Ramos (cell line): ENCODE measurements at regions not wholly inside any gene's neighbourhood (a gene's known extent, or its start where the extent isn't known, plus 50 kb on each side); places are given as distances from the start of the nearest gene placed in this dataset.

Experiments used
- in situ Hi-C: fragments of 300-500 bp; cut with MboI; formaldehyde crosslinking; loops from one replicate; pipeline ENCODE4 v1.14.3; 2022; ENCODE audit warnings: low sequenced_read_pairs; ENCODE audit not compliant: unreplicated experiment

GRCh38 chr10:9596368-9596920 lies 1421.2 kb upstream of the CELF2 start:
- in situ Hi-C loops = no loop called here

DNA sequence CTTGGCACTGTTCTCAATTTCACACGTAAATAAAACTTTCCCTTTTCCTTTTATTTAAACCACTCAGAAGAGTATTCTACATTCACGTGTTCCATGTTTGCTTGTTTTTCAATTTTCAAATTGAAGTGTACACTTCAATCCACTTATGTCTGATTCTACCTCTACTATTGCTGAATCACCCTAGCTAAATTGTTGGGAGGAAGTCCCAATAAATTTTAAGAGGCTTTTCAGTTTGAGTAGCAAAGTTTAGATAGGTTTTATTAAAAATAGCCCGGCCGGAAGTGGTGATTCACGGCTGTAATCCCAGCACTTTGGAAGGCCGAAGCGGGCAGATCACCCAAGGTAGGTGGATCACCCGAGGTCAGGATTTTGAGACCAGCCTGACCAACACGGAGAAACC lies 1414.7 kb upstream of the CELF2 start:
- in situ Hi-C loops = no loop called here

- in situ Hi-C loops = no loop called here
These were observed 1413.7 kb upstream of the CELF2 start for GRCh38 chr10:9603972-9604371.

DNA sequence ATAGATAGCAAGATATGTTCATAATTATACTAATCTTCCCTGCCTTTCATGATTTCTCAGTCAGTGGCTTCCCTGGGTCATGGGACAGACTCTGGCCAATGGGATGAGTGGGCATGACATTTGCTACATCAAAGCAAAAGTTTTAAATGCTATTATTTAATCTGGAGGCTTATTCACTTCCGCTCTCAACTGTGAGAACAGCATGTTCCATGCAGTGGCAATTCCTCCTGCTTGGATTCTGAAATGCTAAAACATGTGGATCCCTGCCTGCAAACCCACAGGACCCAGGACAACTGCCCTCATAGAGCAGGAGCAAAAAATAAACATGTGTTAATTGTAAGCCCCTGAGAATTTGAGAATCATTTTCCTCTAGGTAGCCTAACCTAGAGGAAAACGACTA lies 1412.4 kb upstream of the CELF2 start:
- in situ Hi-C loops = no loop called here

GRCh38 chr10:9608602-9609001 lies 1409.1 kb upstream of the CELF2 start:
- in situ Hi-C loops = no loop called here

GRCh38 chr10:9613338-9614075 lies 1404.2 kb upstream of the CELF2 start:
- in situ Hi-C loops = no loop called here

DNA sequence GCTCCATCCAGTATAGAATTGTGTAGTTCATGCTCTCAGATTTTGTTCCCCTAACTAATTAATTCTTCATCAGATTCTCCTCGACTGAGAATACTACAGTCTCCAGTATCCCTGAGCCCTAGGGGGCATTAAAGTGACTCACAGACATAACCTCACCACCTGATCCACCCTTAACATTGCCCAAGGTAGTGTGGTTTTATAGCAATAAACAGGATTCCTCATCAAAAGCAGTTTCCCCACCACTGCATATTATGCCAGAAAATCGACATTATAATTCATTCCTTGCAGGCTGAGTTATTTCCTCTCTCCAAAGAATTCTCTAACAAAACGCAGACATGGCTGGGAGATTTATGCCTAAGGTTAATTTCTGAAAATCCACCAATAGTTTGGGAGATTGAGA lies 1402.5 kb upstream of the CELF2 start:
- in situ Hi-C loops = no loop called here

DNA sequence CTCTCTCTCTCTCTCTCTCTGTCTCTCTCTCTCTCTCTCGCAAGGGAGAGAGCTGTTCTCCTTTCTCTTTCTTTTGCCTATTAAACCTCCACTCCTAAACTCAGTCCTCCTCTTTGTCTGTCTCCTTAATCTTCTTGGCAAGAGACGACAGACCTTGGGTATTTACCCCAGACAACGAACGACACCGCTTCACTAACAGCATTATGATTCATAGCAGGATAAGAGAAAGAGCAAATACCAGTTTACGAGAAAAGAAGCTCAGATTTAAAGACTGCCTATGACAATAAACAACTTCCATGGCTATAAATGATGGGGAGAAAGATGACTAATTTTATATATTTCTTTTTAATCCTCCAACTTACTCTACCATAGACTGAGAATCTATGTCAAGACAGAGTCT lies 1396.5 kb upstream of the CELF2 start:
- in situ Hi-C loops = no loop called here

GRCh38 chr10:9625304-9625703 lies 1392.4 kb upstream of the CELF2 start:
- in situ Hi-C loops = no loop called here

DNA sequence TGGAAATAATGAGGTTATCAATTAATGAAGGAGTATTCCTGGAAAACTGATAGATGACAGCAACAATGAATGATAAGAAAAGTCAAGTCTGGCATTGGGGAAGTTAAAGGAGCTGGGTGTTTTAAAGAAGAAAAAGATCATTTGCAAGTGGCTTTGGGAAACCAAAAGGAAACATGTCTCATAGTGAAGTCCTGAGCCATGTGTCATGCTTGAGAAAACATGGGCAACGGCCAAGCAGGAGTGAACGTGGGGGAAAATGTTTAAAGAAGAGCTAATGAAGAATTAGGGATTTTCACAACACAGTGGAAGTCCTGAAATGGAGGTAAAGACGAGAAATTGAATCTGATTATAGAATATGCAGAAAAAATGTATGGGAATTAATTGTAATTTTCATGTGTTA lies 1383.2 kb upstream of the CELF2 start:
- in situ Hi-C loops = no loop called here

- in situ Hi-C loops = no loop called here
These were observed 1382.0 kb upstream of the CELF2 start for GRCh38 chr10:9635691-9636090.

DNA sequence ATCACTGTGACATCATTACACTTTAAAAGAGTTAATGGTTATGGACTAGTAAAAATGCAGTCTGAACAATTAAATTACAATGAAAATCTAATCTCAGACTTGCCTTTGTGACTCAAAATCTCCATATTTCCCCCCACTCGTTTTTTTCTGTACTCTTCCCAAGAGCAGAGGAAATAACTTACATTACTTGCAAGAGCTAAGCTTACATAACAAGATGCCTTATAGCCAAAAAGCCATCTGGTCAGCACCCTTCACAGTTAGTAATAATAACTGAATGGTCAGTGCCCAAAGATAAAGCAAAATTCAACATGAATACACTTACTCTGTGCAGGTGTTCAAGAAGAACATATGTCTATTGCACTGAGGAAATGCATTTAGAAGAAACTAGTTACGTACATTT lies 1381.5 kb upstream of the CELF2 start:
- in situ Hi-C loops = no loop called here

DNA sequence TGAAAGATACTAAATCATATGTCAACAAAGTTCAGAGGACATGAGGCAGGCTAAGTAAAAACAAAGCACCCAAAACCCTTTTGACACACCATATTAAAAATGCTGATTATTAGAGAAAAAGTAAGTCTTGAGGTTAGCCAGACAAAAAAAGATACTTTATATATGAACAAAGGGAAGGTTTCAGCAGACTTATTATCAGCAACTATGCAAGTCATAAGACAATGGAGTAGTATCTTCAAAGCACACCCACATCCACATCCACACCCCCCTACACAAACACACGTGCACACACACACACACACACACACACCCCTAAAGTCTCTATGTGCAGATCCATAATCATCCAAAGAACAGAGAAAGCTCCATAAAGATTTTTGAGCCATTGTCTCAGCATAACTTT lies 1373.9 kb upstream of the CELF2 start:
- in situ Hi-C loops = no loop called here

DNA sequence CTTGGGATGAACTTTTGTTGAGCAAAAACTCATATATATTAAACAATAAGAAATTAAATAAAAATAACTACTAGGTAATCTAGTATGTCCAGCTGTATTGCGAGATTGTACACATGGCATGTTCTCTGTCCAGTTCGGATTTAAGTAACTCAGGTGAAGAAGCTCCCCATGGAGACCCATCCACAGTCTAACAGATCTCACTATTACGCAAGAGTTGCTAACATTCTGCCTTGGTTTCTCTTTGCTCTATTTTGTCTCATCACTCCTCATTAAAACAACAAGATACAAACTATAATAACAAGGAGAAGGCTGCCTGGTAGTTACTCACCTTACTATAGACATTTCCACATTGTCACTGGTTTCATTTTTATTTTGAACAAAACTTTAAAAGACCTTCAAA lies 1372.3 kb upstream of the CELF2 start:
- in situ Hi-C loops = no loop called here

- in situ Hi-C loops = no loop called here
These were observed 1371.6 kb upstream of the CELF2 start for GRCh38 chr10:9645928-9646600.

- in situ Hi-C loops = no loop called here
These were observed 1363.4 kb upstream of the CELF2 start for GRCh38 chr10:9654261-9654660.

DNA sequence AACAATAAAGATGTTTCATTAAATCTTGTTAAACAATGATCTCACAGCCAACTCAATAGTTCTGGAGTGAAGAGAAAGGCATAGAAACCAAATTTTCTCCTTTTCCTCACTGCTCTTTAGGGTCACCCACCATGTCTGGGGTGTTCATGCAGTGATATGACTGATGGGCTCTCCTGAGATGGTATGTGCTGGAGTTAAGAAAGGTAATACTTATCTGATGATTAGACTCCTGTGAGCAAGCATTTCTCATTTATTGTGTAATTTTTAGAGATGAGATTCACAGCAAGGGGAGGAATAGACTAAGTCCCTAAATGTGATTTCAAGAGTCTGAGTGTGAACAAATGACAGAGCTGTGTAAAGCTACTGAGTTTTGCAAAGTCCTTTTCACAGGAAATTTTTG lies 1361.3 kb upstream of the CELF2 start:
- in situ Hi-C loops = no loop called here

GRCh38 chr10:9656996-9657395 lies 1360.7 kb upstream of the CELF2 start:
- in situ Hi-C loops = no loop called here

DNA sequence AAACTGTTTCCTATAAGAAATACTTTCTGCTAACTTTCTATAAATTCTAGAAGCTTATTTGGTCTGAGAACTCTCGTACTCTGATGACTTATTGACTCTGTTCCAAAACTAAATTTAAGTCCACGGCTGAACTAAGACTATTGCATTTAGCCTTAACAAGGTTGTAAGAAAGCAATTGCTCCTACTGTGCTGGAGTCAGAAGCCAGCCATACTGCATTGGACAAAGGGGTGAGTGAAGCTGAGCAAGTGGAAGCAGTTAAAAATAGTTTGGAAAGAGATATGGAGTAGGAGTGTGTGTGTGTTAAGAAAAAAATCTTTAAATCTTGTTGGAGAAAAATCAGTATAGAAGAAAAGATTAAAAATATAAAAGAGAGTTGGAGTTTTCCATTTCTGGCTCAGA lies 1360.1 kb upstream of the CELF2 start:
- in situ Hi-C loops = no loop called here

DNA sequence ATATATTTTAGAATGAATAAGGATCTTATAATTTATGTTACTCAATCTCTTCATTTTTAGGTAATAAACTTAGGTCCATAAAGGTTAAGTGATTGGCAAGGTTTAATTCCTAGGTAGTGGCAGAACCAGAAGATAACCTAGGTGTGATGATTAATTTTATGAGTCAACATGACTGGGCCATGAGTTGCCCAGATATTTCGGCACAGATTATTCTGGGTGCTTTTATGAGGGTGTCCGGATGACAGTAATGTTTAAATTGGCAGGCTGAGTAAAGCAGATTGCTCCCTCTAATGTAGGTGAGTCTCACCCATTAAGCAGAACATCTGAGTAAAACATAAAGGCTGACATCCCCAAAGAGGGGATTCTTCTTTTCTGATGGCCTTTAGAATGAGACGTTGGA lies 1349.3 kb upstream of the CELF2 start:
- in situ Hi-C loops = no loop called here

DNA sequence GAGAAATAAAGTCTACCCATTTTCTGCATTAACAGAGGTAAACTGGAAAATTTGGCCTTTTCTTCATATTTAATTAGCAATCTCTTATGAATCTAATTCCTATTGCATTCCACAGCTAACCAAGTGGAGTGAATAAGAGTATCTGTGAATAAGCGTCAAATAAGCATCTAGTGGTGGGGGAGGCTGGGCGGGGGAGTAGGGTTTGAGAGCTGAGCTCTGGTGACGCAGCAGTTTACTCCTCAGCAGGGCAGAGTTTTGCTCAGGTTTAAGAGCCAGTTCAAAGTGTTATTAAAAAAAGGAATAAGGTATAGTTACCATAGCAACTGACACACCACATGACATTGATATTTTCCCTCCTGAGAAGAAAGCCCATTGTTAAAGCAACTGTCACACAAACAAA lies 1346.8 kb upstream of the CELF2 start:
- in situ Hi-C loops = no loop called here

DNA sequence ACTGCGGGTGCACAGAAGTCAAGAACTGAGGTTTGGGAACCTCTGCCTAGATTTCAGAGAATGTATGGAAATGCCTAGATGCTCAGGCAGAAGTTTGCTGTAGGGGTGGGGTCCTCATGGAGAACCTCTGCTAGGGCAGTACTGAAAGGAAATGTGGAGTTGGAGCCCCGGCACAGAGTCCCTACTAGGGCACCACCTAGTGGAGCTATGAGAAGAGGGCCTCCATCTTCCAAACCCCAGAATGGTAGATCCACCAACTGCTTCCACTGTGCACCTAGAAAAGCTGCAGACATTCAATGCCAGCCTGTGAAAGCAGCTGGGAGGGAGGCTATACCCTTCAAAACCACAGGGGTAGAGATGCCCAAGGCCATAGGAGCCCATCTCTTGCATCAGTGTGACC lies 1336.0 kb upstream of the CELF2 start:
- in situ Hi-C loops = no loop called here
